HG02840 (cell line): ENCODE measurements at regions not wholly inside any gene's neighbourhood (a gene's known extent, or its start where the extent isn't known, plus 50 kb on each side); places are given as distances from the start of the nearest gene placed in this dataset.
A peak's percentile ranks its signal among the peaks of the same experiment; 100 is the strongest.

Source experiments
- ATAC-seq: cut with Tn5 transposase; IDR thresholded peaks from one replicate; pipeline ENCODE4 v1.9.1; 2021; ENCODE audit warnings: mild to moderate bottlenecking, moderate library complexity, moderate number of reproducible peaks; ENCODE audit not compliant: unreplicated experiment, low FRiP score

GRCh38 chr7:127447326-127447945, 54.9 kb upstream of the ZNF800 start:
- ATAC-seq, result peak; percentile 100

- no peak for ATAC-seq
These were observed 54.3 kb upstream of the ZNF800 start for GRCh38 chr7:127446842-127447241.
